AG08395 (cell line): ENCODE measurements at regions not wholly inside any gene's neighbourhood (a gene's known extent, or its start where the extent isn't known, plus 50 kb on each side); places are given as distances from the start of the nearest gene placed in this dataset.
"Not testable (repeated sequence)": the region's sequence is repeated elsewhere in the genome, so short reads cannot be mapped to it uniquely, and the experiment has no call there.

Experiments
- DNase-seq: peaks from one replicate; pipeline ENCODE4 v3.0.0; 2012; ENCODE audit warnings: mixed read lengths, low spot score

DNA sequence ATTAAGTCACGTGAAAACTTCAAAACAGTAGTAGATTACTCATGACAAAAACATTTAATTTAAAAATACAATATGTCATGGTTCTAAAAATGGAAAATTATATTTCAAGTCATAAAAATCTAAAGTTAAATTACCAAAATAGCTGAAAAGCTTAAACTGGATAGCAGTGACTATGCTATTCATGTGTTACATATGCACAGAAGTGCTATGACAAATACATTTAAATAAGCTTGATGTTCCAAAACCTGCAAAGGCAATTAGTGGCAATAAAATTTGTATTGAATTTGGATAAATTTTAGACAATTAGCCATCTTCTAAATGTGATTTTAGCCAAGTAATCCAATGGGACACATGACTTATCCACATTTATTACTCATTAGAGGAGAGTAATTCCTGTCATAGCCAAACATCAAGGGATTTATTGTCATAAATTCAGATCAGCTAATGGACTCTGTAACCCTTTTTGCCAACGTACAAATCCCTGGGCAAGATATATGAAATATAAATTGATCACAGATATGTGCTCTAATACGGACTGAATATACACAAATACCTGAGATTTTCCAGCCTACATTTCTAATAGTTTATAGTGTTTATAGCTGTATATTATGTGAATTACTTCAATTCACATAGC is 419.4 kb downstream of the ISL1 start:
- DNase-seq: no peak

DNA sequence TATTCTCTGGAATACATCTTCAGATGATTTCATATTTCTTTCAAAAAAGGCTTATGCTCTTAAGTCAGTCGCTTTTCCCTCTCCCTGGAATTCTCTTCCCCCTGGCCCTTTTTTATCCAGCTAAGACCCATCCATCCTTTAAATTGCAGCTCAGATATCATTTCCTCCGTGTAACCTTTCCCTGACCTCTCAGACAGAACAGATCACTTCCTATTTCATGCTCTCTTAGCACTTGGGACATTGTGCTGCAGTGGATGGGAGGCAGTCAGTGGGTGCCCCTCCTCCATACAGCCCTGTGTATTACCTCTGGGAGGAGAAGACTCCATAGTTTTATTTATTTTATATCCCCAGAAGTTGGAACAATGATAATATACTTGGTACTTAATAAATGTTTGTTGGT is 423.4 kb downstream of the ISL1 start:
- no peak for DNase-seq

DNA sequence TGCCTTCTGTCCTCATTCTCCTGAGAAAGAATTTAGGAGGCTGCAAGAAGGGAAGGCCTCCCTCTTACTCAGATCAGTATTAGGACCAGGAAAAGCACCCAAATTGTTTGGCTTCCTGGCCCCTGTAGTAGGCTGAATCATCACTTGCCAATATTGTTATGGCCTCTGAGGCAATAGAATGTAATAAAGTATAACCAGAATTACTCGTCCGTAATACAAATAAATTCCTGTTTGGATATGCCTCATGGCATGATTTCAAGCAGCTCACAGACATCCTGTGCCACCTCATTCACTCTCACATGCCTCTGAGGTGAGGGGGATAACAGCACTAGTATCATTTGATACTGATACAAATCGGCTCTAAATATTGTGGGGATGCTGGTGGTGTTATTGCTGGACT is 427.3 kb downstream of the ISL1 start:
- DNase-seq: no peak

- no peak for DNase-seq
Observed at GRCh38 chr5:51811883-51812471, 428.7 kb downstream of the ISL1 start.

DNA sequence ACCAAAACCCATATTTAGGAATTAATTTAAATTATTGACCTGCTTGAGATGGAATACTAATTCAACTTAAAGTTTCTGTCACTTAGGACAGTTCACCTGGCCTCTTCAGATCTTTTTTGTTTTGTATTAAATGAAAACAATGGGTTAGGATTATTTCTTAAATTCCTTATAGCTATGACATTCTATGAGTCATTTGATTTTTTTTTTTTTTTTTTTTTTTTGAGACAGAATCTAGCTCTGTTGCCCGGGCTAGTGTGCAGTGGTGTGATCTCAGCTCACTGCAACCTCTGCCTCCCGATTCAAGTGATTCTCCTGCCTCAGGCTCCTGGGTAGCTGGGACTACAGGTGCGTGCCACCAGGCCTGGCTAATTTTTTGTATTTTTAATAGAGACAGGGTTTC is 431.6 kb downstream of the ISL1 start:
- DNase-seq: not testable (repeated sequence)

- no peak for DNase-seq
Observed at GRCh38 chr5:51816427-51816826, 433.2 kb downstream of the ISL1 start.

GRCh38 chr5:51821697-51822096 is 438.4 kb downstream of the ISL1 start:
- no peak for DNase-seq

- DNase-seq: no peak
Observed at GRCh38 chr5:51829230-51829629, 446.0 kb downstream of the ISL1 start.

- no peak for DNase-seq
Observed at GRCh38 chr5:51829691-51830090, 446.4 kb downstream of the ISL1 start.

DNA sequence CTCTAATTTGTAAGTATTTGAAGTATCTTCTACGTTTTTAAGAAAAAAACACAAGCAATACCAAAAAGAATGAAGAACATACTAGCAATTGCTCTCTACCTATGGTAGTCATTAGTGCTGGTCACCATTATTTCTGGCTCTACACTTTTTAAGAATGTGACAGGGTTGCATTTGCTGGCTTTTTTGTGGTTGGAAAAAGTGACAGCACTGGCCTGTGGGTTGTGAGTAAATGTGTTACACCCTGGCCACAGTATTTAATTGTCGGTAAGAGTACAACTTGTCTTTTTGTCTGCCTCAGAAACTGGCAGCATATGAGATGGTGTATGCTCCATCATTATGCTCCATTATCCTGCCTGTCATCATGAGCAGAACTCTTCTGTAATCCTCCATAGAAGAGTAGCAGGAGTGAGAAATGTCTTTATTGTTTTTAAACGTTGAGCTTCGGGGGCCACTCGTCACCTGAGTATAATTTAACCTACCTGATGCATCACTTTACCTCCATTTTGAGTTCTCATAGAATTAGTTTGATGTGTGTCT is 449.8 kb downstream of the ISL1 start:
- no peak for DNase-seq

DNA sequence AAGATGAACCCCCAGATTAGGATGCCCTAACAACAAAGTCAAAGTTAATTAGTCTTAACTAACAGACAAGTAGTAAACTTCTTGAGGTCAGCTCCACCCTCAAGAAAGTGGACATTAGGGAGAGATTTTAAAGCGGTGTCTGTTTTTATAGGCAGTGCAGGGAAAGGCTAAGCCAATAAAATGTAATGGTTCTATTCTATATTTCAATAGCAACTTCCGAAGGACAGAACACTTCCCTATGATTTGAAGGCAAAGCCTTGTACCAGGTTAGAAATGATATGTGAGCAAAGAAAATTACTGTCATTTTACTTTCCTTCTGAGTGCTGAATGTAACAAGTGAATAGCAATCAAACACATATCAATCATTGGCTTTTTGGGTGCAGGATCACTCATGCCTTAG is 455.2 kb downstream of the ISL1 start:
- no peak for DNase-seq

- DNase-seq: no peak
Observed at GRCh38 chr5:51843893-51844292, 460.6 kb downstream of the ISL1 start.

- DNase-seq: no peak
Observed at GRCh38 chr5:51846015-51846414, 462.8 kb downstream of the ISL1 start.

DNA sequence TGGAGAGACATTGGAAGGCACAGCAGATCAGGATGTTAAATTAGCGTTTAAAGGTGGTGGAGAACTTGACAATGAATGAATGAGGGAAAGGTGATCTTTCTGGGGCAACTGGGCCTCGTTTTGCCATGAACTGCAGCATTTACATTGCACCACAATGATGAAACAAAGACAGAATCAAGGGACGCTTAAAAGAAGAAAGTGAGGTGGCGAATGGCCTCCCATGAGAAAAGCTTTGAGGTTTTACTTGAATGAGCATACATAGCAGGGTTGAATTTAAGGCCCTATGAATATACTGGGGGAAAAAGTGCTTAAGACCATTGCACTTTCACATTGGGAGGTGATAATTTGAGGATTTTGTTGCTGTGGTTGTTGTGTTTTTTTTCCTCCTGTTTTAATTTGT is 476.4 kb downstream of the ISL1 start:
- DNase-seq: no peak

DNA sequence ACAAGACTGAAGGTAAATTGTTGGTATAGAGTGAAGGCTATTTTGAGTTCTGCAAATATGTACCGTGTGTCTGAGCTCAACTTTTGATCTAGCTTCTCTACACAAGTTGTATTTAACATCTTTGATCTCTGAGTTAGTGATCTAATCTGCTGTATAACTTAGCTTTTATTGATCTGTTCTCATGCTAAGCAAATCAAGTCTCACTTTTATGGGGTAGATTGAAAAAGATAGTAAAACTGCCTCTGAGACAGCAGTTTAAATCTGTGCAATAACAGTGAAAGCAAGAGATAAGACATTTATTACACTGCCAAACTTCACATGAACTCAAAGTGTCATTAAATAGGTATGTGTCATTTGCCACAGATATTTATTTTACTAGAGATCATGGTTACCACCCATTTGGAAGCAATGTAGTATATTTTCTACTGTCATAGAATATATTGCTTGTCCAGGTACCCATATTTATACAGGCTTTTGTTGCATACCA is 477.3 kb downstream of the ISL1 start:
- no peak for DNase-seq

- DNase-seq: no peak
Observed at GRCh38 chr5:51872144-51872543, 488.9 kb downstream of the ISL1 start.

- no peak for DNase-seq
Observed at GRCh38 chr5:51881901-51882300, 498.7 kb downstream of the ISL1 start.

DNA sequence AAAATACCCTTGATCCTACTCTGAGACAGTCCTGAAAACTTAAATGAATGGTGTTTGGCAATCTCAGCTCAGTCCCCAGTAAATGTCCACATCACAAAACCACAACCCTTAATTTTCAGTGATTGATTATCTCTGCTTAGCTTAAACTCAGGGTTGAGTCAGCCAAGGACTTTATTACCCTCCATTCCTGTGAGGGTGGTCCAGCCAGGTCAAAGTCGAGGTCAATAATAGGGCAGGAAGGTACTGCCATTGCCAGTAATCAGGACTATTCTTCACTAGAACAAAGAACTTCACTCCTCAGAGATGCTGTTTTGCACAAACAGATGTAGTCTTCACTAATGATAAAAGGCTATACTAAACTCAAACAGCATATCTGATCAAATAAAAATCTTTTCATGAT is 499.4 kb downstream of the ISL1 start:
- DNase-seq: no peak

DNA sequence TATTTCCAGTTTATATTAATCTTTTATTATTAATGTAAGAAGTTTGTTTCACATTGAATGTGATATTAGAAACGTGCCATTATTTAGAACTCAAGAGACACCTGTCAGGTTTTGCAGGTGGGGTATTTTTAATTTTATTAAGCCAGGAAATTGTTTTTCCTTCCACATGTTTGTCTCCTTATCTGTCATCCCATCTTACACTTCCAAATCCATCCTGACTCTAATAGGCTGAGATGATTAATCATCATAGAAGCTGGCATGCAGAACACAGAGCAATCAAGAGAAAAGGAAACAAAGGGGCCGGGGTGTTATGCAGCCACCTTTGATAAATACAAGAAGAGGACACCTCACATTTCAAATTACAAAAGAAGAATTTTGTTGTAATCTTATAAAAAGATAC is 506.5 kb downstream of the ISL1 start:
- DNase-seq: no peak

- DNase-seq: no peak
Observed at GRCh38 chr5:51890435-51891116, 507.3 kb downstream of the ISL1 start.

GRCh38 chr5:51892680-51893079 is 509.4 kb downstream of the ISL1 start:
- no peak for DNase-seq

GRCh38 chr5:51895834-51896233 is 512.6 kb downstream of the ISL1 start:
- no peak for DNase-seq

GRCh38 chr5:51902512-51902911 is 519.3 kb downstream of the ISL1 start:
- no peak for DNase-seq
